OCI-LY7 (cell line): ENCODE measurements at regions not wholly inside any gene's neighbourhood (a gene's known extent, or its start where the extent isn't known, plus 50 kb on each side); places are given as distances from the start of the nearest gene placed in this dataset.

Experiments used
- BruUV-seq: library from RNA; stranded (reverse); fragments of 400-500 nt; replicated peaks from 2 replicates; lab custom pipeline; 2021; lab: Mats Ljungman, UMichigan
- CTCF ChIA-PET: fragments of 300-600 bp; sonication (Branson Sonifier 250); formaldehyde crosslinking; loops from one replicate; lab custom pipeline; 2022; ENCODE audit warnings: antibody characterized with exemption; ENCODE audit not compliant: unreplicated experiment; lab: Charles Lee
- POLR2A ChIA-PET: fragments of 300-600 bp; sonication (Branson Sonifier 250); formaldehyde crosslinking; loops from one replicate; lab custom pipeline; 2022; ENCODE audit warnings: antibody characterized with exemption; lab: Charles Lee
- DNase-seq: peaks from one replicate; pipeline ENCODE4 v3.0.0-alpha.2; 2015; ENCODE audit warnings: low spot score
- H2AFZ ChIP-seq: fragments of 200-600 bp; sonication (generic), shearing (Covaris generic); 2 replicates; pipeline ENCODE4 v1.6.1; 2014; ENCODE audit warnings: mild to moderate bottlenecking, antibody characterized with exemption, low read length, moderate library complexity
- H3K27ac ChIP-seq: fragments of 200-600 bp; sonication (generic); 2 replicates; pipeline ENCODE4 v1.5.1; 2014; ENCODE audit warnings: mixed run types, low read depth, mild to moderate bottlenecking, moderate library complexity, low read length, inconsistent platforms; ENCODE audit not compliant: poor library complexity, severe bottlenecking
- H3K36me3 ChIP-seq: fragments of 200-600 bp; sonication (generic); 2 replicates; pipeline ENCODE4 v1.6.1; 2014; ENCODE audit warnings: mild to moderate bottlenecking, antibody characterized with exemption, low read length, moderate library complexity, mixed read lengths; ENCODE audit not compliant: insufficient read depth
- H3K4me1 ChIP-seq: fragments of 200-600 bp; sonication (generic); 2 replicates; pipeline ENCODE4 v1.5.1; 2014; ENCODE audit warnings: mild to moderate bottlenecking, low read length; ENCODE audit not compliant: insufficient read depth, poor library complexity, severe bottlenecking
- H3K4me2 ChIP-seq: fragments of 200-600 bp; sonication (generic); 2 replicates; pipeline ENCODE4 v1.6.1; 2014; ENCODE audit warnings: mild to moderate bottlenecking, low read length
- H3K4me3 ChIP-seq: fragments of 200-600 bp; sonication (generic); 2 replicates; pipeline ENCODE4 v1.5.1; 2014; ENCODE audit warnings: mild to moderate bottlenecking, low read depth, low read length; ENCODE audit not compliant: poor library complexity, severe bottlenecking
- H3K79me2 ChIP-seq: fragments of 200-600 bp; sonication (generic); 2 replicates; pipeline ENCODE4 v1.6.1; 2016; ENCODE audit warnings: low read depth, mild to moderate bottlenecking, low read length, moderate library complexity, mixed read lengths; ENCODE audit not compliant: insufficient read depth
- H3K9me2 ChIP-seq: fragments of 200-600 bp; sonication (generic); 2 replicates; pipeline ENCODE4 v1.6.1; 2016; ENCODE audit warnings: mild to moderate bottlenecking, low read length, mixed read lengths; ENCODE audit not compliant: insufficient read depth
- H3K9me3 ChIP-seq: fragments of 200-600 bp; sonication (generic); 2 replicates; pipeline ENCODE4 v1.6.1; 2014; ENCODE audit warnings: mild to moderate bottlenecking, mixed run types, low read length, mixed read lengths
- H4K20me1 ChIP-seq: fragments of 200-600 bp; sonication (generic); 2 replicates; pipeline ENCODE4 v1.6.1; 2014; ENCODE audit warnings: mild to moderate bottlenecking, antibody characterized with exemption, low read length, moderate library complexity, mixed read lengths; ENCODE audit not compliant: insufficient read depth
- EZH2phosphoT487 ChIP-seq: fragments of 200-600 bp; sonication (generic); IDR thresholded peaks from 2 replicates; pipeline ENCODE4 v1.6.1; 2018; ENCODE audit warnings: low read depth, borderline replicate concordance, mild to moderate bottlenecking, mixed run types, antibody characterized with exemption, low read length, moderate library complexity, mixed read lengths
- intact Hi-C: fragments of 100-400 bp; cut with micrococcal nuclease; formaldehyde crosslinking; loops from one replicate; pipeline ENCODE4 v1.10.0; 2022; ENCODE audit not compliant: unreplicated experiment
- TF ChIP-seq, protein P1 (sequence below): fragments of 200-600 bp; sonication (generic); conservative IDR thresholded peaks from 2 replicates; pipeline ENCODE4 v1.5.1; 2014; ENCODE audit warnings: mild to moderate bottlenecking, antibody characterized with exemption, low read length, moderate library complexity, mixed read lengths

DNA sequence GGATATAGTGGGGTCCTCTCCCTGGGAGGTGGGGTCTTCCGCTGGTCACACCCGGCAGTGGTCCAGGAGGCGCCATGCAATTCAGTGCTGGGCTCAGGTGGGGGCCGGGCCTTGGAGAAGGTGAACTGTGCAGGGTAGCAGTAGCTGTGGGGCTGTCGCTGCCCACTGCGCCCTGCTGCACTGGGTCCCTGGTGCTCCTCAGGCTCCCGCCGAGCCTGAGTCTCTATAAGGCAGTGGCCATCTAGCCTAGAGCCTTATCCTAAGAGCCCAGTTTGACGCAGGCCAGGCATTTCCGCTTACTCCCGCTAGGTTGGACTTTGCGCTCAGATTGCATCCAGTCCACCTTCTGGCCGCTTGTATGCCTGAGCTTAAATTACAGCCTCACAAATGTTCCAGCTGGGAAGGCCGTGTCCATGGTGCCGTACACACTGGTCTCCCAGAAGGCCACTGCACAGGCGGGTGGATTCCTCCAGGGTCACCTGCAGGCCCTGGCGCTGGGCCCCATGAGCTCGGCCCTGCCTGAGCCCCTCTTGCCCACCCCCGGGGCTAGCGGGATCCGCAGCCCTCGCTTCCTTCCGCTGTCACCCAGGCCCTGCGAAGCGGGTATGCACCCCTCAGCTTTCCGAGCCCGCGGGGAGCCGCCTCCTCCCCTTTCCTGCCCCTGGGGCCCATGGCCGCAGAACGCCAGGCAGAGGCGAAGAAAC, 1762.2 kb downstream of the TP53TG3F start:
- H3K79me2 ChIP-seq, result no peaks in the 10 kb centered on the region
- H4K20me1 ChIP-seq, result no peaks in the 10 kb centered on the region
- no peaks in the 10 kb centered on the region for H3K9me2 ChIP-seq
- H3K4me1 ChIP-seq, result no peaks in the 10 kb centered on the region
- 0 out of 2 replicates have a peak, but pooled peaks cover 5% of the 10 kb centered on the region for H3K9me3 ChIP-seq
- no peak for DNase-seq
- intact Hi-C loops, result no loop called here
- BruUV-seq, result no TSS peak
- H3K36me3 ChIP-seq, result no peaks in the 10 kb centered on the region
- TF ChIP-seq, protein P1, sequence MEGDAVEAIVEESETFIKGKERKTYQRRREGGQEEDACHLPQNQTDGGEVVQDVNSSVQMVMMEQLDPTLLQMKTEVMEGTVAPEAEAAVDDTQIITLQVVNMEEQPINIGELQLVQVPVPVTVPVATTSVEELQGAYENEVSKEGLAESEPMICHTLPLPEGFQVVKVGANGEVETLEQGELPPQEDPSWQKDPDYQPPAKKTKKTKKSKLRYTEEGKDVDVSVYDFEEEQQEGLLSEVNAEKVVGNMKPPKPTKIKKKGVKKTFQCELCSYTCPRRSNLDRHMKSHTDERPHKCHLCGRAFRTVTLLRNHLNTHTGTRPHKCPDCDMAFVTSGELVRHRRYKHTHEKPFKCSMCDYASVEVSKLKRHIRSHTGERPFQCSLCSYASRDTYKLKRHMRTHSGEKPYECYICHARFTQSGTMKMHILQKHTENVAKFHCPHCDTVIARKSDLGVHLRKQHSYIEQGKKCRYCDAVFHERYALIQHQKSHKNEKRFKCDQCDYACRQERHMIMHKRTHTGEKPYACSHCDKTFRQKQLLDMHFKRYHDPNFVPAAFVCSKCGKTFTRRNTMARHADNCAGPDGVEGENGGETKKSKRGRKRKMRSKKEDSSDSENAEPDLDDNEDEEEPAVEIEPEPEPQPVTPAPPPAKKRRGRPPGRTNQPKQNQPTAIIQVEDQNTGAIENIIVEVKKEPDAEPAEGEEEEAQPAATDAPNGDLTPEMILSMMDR, result no peak
- no peak for TF ChIP-seq EZH2phosphoT487
- ChIA-PET CTCF (no interaction called here), POLR2A (no interaction called here)
- no peak overlapping the region for H3K4me2 ChIP-seq
- H3K27ac ChIP-seq, result no peak overlapping the region
- H2AFZ ChIP-seq, result no peak overlapping the region
- no peak overlapping the region for H3K4me3 ChIP-seq

DNA sequence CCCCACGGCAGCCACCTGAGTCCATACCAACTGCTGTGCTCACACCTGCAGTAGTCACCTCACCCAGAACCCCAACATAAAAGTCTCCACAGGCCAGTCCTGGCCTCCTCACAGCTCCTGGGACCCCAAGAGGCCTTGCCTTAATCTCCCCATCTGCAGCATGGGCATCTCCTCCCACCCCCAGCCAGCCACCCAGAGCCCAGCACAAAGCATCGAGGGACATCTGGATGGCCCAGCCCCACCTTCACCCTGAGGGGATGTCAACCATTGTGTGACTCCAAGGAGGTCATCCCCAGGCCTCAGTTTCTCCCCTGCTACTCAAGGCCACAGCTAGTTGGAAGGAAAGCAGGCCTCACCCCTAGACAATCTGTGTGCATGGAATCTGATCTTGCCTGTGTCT, 1775.3 kb downstream of the TP53TG3F start:
- no peaks in the 10 kb centered on the region for H3K9me2 ChIP-seq
- no peak for TF ChIP-seq EZH2phosphoT487
- TF ChIP-seq, protein P1, result no peak
- no peak overlapping the region for H2AFZ ChIP-seq
- POLR2A ChIA-PET, result no interaction called here
- BruUV-seq, result no TSS peak
- no peaks in the 10 kb centered on the region for H3K36me3 ChIP-seq
- H4K20me1 ChIP-seq, result no peaks in the 10 kb centered on the region
- H3K4me3 ChIP-seq, result no peak overlapping the region
- CTCF ChIA-PET, result no interaction called here
- no peak for DNase-seq
- H3K27ac ChIP-seq, result no peak overlapping the region
- H3K4me1 ChIP-seq, result no peaks in the 10 kb centered on the region
- no peaks in the 10 kb centered on the region for H3K9me3 ChIP-seq
- H3K4me2 ChIP-seq, result no peak overlapping the region
- intact Hi-C loops, result no loop called here
- no peaks in the 10 kb centered on the region for H3K79me2 ChIP-seq

GRCh38 chr16:35239561-35239960, 1780.1 kb downstream of the TP53TG3F start:
- no TSS peak for BruUV-seq
- H3K36me3 ChIP-seq, result no peaks in the 10 kb centered on the region
- CTCF ChIA-PET, result no interaction called here
- intact Hi-C loops, result no loop called here
- H3K9me2 ChIP-seq, result no peaks in the 10 kb centered on the region
- H2AFZ ChIP-seq, result no peak overlapping the region
- no peak overlapping the region for H3K4me2 ChIP-seq
- H3K9me3 ChIP-seq, result 0 out of 2 replicates have a peak, but pooled peaks cover 4% of the 10 kb centered on the region
- TF ChIP-seq, protein P1, result no peak
- no peak for TF ChIP-seq EZH2phosphoT487
- no peak for DNase-seq
- POLR2A ChIA-PET, result interaction anchor here (0.7 kb wide), 1 partner anchor 40 kb away, joined by 3 read pairs; no protein-coding TSS in a partner anchor
- no peak overlapping the region for H3K27ac ChIP-seq
- no peaks in the 10 kb centered on the region for H3K79me2 ChIP-seq
- H4K20me1 ChIP-seq, result no peaks in the 10 kb centered on the region
- H3K4me3 ChIP-seq, result no peak overlapping the region
- no peaks in the 10 kb centered on the region for H3K4me1 ChIP-seq
